ENCODE measurements at regions not wholly inside any gene's neighbourhood (a gene's known extent, or its start where the extent isn't known, plus 50 kb on each side); places are given as distances from the start of the nearest gene placed in this dataset.
A peak's percentile ranks its signal among the peaks of the same experiment; 100 is the strongest.
"Not testable (repeated sequence)": the region's sequence is repeated elsewhere in the genome, so short reads cannot be mapped to it uniquely, and the experiment has no call there.

GRCh38 chrX:93264261-93265002, 408.9 kb downstream of the NAP1L3 start:
- H3K27me3 Mint-ChIP-seq = no peaks in the 10 kb centered on the region
- no peak for DNase-seq (ENCODE audit: extremely low spot score, unreplicated experiment)

GRCh38 chrX:93259029-93259428, 414.3 kb downstream of the NAP1L3 start:
- Mint-ChIP-seq H3K27ac (no peak overlapping the region), H3K4me3 (no peak overlapping the region), H3K9me3 (no peaks in the 10 kb centered on the region), H3K36me3 (no peaks in the 10 kb centered on the region), H3K27me3 (no peaks in the 10 kb centered on the region), H3K4me1 (ENCODE audit: unreplicated experiment) (no peaks in the 10 kb centered on the region)
- TF ChIP-seq, protein P1, sequence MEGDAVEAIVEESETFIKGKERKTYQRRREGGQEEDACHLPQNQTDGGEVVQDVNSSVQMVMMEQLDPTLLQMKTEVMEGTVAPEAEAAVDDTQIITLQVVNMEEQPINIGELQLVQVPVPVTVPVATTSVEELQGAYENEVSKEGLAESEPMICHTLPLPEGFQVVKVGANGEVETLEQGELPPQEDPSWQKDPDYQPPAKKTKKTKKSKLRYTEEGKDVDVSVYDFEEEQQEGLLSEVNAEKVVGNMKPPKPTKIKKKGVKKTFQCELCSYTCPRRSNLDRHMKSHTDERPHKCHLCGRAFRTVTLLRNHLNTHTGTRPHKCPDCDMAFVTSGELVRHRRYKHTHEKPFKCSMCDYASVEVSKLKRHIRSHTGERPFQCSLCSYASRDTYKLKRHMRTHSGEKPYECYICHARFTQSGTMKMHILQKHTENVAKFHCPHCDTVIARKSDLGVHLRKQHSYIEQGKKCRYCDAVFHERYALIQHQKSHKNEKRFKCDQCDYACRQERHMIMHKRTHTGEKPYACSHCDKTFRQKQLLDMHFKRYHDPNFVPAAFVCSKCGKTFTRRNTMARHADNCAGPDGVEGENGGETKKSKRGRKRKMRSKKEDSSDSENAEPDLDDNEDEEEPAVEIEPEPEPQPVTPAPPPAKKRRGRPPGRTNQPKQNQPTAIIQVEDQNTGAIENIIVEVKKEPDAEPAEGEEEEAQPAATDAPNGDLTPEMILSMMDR (conservative IDR thresholded peaks at IDR 0.05) = peak; percentile 62
- no peak for DNase-seq (ENCODE audit: extremely low spot score, unreplicated experiment)

More at GRCh38 chrX:93264261-93265002, 408.9 kb downstream of the NAP1L3 start:
- no peaks in the 10 kb centered on the region for H3K4me1 Mint-ChIP-seq (ENCODE audit: unreplicated experiment)
- H3K9me3 Mint-ChIP-seq = no peaks in the 10 kb centered on the region
- TF ChIP-seq, protein P1 (conservative IDR thresholded peaks at IDR 0.05) = no peak
- H3K36me3 Mint-ChIP-seq = no peaks in the 10 kb centered on the region
- H3K4me3 Mint-ChIP-seq = no peak overlapping the region
- peak overlapping the region; percentile 1 for H3K27ac Mint-ChIP-seq

GRCh38 chrX:93242897-93243296, 430.5 kb downstream of the NAP1L3 start:
- Mint-ChIP-seq H3K4me1 (ENCODE audit: unreplicated experiment) (no peaks in the 10 kb centered on the region), H3K27ac (no peak overlapping the region), H3K4me3 (no peak overlapping the region), H3K27me3 (no peaks in the 10 kb centered on the region), H3K36me3 (no peaks in the 10 kb centered on the region), H3K9me3 (no peaks in the 10 kb centered on the region)
- no peak for DNase-seq (ENCODE audit: extremely low spot score, unreplicated experiment)
- TF ChIP-seq, protein P1 (conservative IDR thresholded peaks at IDR 0.05) = no peak

DNA sequence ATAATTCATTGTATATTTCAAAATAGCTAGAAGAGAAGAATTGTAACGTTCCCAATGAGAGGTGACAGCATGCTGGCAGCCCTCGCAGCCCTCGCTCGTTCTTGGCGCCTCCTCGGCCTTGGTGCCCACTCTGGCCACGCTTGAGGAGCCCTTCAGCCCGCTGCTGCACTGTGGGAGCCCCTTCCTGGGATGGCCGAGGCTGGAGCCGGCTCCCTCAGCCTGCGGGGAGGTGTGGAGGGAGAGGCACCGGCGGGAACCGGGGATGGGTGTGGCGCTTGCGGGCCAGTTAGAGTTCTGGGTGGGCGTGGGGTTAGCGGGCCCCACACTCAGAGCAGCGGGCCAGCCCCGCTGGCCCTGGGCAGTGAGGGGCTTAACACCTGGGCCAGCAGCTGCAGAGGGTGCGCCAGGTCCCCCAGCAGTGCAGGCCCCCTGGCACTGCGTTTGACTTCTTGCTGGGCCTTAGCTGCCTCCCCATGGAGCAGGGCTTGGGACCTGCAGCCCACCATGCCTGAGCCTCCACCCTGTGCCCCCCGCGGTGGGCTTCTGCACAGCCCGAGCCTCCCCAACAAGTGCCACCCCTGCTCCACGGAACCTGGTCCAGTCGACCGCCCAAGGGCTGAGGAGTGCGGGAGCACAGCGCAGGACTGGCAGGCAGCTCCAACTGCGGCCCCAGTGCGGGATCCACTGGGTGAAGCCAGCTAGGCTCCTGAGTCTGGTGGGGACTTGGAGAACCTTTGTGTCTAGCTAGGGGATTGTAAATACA, 437.7 kb downstream of the NAP1L3 start:
- H3K27ac Mint-ChIP-seq; H3K4me3 Mint-ChIP-seq; DNase-seq (ENCODE audit: extremely low spot score, unreplicated experiment); H3K9me3 Mint-ChIP-seq; H3K36me3 Mint-ChIP-seq; H3K4me1 Mint-ChIP-seq (ENCODE audit: unreplicated experiment); H3K27me3 Mint-ChIP-seq: not testable (repeated sequence)

- no peaks in the 10 kb centered on the region for H3K36me3 Mint-ChIP-seq
- no peaks in the 10 kb centered on the region for H3K27me3 Mint-ChIP-seq
- H3K4me3 Mint-ChIP-seq = no peak overlapping the region
- no peak overlapping the region for H3K27ac Mint-ChIP-seq
- no peak for DNase-seq (ENCODE audit: extremely low spot score, unreplicated experiment)
- H3K9me3 Mint-ChIP-seq = no peaks in the 10 kb centered on the region
- no peaks in the 10 kb centered on the region for H3K4me1 Mint-ChIP-seq (ENCODE audit: unreplicated experiment)
- TF ChIP-seq, protein P1 (conservative IDR thresholded peaks at IDR 0.05) = no peak
Measured at GRCh38 chrX:93229036-93229435, 444.3 kb downstream of the NAP1L3 start.
